ENCODE measurements at regions not wholly inside any gene's neighbourhood (a gene's known extent, or its start where the extent isn't known, plus 50 kb on each side); places are given as distances from the start of the nearest gene placed in this dataset.

GRCh38 chr6:163985710-163986109 is 571.2 kb downstream of the QKI start:
- Histone ChIP-seq H3K9me3 (ENCODE audit: control insufficient read depth, insufficient read depth, low read length) (no peaks in the 10 kb centered on the region), H3K27ac (ENCODE audit: insufficient read depth, low read length) (no peak overlapping the region), H3K4me2 (ENCODE audit: low read depth, low read length) (0 out of 2 replicates have a peak overlapping the region, but pooled peaks have one; percentile 2), H2BK5ac (ENCODE audit: low read depth, low read length, poor library complexity, severe bottlenecking) (no peak overlapping the region), H2BK15ac (ENCODE audit: low read depth, low read length) (no peak overlapping the region), H3K4ac (ENCODE audit: low read depth, low read length) (no peak overlapping the region), H4K20me1 (ENCODE audit: insufficient read depth, low read length) (no peaks in the 10 kb centered on the region), H3K4me1 (ENCODE audit: control insufficient read depth, insufficient read depth, low read length) (peaks cover 5% of the 10 kb centered on the region; the same call in 1 of the 2 replicates), H4K8ac (ENCODE audit: low read depth in 2 of 2, low read length in 2 of 2) (no peak overlapping the region), H4K91ac (ENCODE audit: insufficient read depth, low read depth, low read length) (no peak overlapping the region), H3K14ac (replicated peaks; ENCODE audit: low read depth, low read length) (no peak overlapping the region), H3K36me3 (ENCODE audit: control insufficient read depth, insufficient read depth, low read length) (no peaks in the 10 kb centered on the region), H2AK9ac (replicated peaks; ENCODE audit: low read depth, low read length, poor library complexity) (no peak overlapping the region), H3K79me1 (ENCODE audit: low read depth in 1 of 2, low read length in 2 of 2) (no peaks in the 10 kb centered on the region), H2BK120ac (ENCODE audit: low read depth, low read length) (no peak overlapping the region), H2BK20ac (ENCODE audit: low read depth, low read length) (no peak overlapping the region), H3K56ac (ENCODE audit: extremely low read depth, insufficient read depth, low read length) (no peak overlapping the region), H3K4me3 (ENCODE audit: insufficient read depth, low read depth, low read length) (no peak overlapping the region), H2AFZ (replicated peaks; ENCODE audit: low read length, poor library complexity) (no peak overlapping the region), H2AK5ac (ENCODE audit: low read depth, low read length) (no peak overlapping the region), H3K18ac (ENCODE audit: low read depth, low read length) (no peak overlapping the region), H3K23ac (ENCODE audit: low read depth, low read length) (no peak overlapping the region), H3K27me3 (ENCODE audit: control insufficient read depth, insufficient read depth, low read length) (no peaks in the 10 kb centered on the region), H3K9ac (ENCODE audit: low read depth, low read length) (no peak overlapping the region), H4K5ac (ENCODE audit: low read depth, low read length) (no peak overlapping the region), H3K9me1 (ENCODE audit: insufficient read depth, low read length) (no peaks in the 10 kb centered on the region)
- intact Hi-C loops (cut with micrococcal nuclease) (no loop called here), in situ Hi-C loops (cut with MboI; ENCODE audit: low sequenced_read_pairs) (no loop called here), dilution Hi-C loops (cut with HindIII; ENCODE audit: low sequenced_read_pairs, unreplicated experiment) (no loop called here)
- DNase-seq (peak; percentile 5), ATAC-seq (ENCODE audit: low read depth) (peak; percentile 72)
- 53% methylated on average over 5 of the region's 11 CpGs; no CpG with 5 or more reads in 1 of the 2 experiments for WGBS, 2 experiments (ENCODE audit: extremely low coverage in 2 of 2, insufficient read length in 1 of 2)
- ChIA-PET POLR2A (ENCODE audit: unreplicated experiment) (no interaction called here), CTCF (no interaction called here)
- no TSS peak for BruUV-seq (replicated peaks)
- TF ChIP-seq MAFK (IDR thresholded peaks at IDR 0.05; ENCODE audit: low read depth, low read length) = no peak
- TF ChIP-seq RFX5 (IDR thresholded peaks at IDR 0.05; ENCODE audit: low read depth, low read length) = no peak
- no peak for TF ChIP-seq CHD1 (IDR thresholded peaks at IDR 0.05; ENCODE audit: low read depth, low read length)
- no peak for TF ChIP-seq NFE2L2 (IDR thresholded peaks at IDR 0.05; ENCODE audit: low read depth, low read length)
- no peak for TF ChIP-seq ELK1 (IDR thresholded peaks at IDR 0.05; ENCODE audit: borderline replicate concordance, low read depth, low read length)
- no peak for TF ChIP-seq BHLHE40 (IDR thresholded peaks at IDR 0.05; ENCODE audit: low read depth, low read length)
- TF ChIP-seq CTCF (conservative IDR thresholded peaks at IDR 0.05; ENCODE audit: low read depth, low read length) = no peak
- no peak for TF ChIP-seq MXI1 (IDR thresholded peaks at IDR 0.05; ENCODE audit: borderline replicate concordance, low read depth, low read length)
- no peak for TF ChIP-seq SMC3 (IDR thresholded peaks at IDR 0.05; ENCODE audit: low read depth, low read length)
- no peak for TF ChIP-seq CEBPB (IDR thresholded peaks at IDR 0.05; ENCODE audit: low read depth, low read length)

Measured in IMR-90 (cell line).